ENCODE measurements at regions not wholly inside any gene's neighbourhood (a gene's known extent, or its start where the extent isn't known, plus 50 kb on each side); places are given as distances from the start of the nearest gene placed in this dataset.
"Not testable (repeated sequence)": the region's sequence is repeated elsewhere in the genome, so short reads cannot be mapped to it uniquely, and the experiment has no call there.

DNA sequence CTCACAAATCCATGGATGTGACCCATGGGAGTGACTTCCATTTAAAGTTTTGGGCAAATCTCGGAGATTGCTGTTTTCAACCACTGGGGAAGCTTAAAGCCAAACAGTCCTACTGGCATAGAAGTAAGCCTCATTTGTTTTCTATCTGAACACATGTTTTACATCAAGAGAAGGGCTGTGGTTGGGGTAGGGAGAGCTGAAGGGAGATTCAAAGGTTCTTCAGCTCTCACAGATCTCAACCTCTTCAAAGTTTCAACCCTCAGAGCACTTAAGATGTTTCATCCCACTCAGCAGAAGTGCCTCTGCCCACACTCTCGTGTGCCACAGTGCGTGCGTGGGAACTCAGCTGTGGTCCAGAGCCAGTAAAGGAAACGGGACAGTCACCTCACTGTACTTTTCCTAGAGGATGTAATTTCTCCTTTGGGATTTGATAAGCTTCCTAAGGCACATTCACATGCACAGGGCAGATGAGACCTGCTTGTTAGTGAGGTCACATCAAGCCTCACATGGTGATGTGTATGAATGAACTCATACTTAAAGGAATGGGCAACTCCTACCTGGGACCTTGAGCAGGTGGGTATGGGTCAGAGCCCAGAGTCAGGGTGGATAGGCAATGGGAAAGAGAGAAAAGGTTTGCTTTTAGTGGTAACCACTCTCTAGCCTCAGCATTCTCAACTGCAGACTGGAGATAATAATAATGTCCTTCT lies 260.2 kb downstream of the BCL2L11 start:
- H3K27ac ChIP-seq (ENCODE audit: low read depth, low read length); H3K27me3 Mint-ChIP-seq (ENCODE audit: insufficient read depth); H3K36me3 Mint-ChIP-seq (ENCODE audit: low read depth): not testable (repeated sequence)

GRCh38 chr2:111381530-111382306 lies 261.0 kb downstream of the BCL2L11 start:
- H3K4me3 ChIP-seq (ENCODE audit: low read length); H3K27ac ChIP-seq (ENCODE audit: low read depth, low read length); H3K9ac ChIP-seq (ENCODE audit: extremely low read depth, low read length, poor library complexity, severe bottlenecking); H3K27ac Mint-ChIP-seq; H3K4me1 Mint-ChIP-seq; H3K27me3 Mint-ChIP-seq (ENCODE audit: insufficient read depth); H3K4me1 ChIP-seq (ENCODE audit: control insufficient read depth, insufficient read depth, low read length); H3K27me3 ChIP-seq (ENCODE audit: control insufficient read depth, insufficient read depth, low read length, poor library complexity, severe bottlenecking); H3K36me3 Mint-ChIP-seq (ENCODE audit: low read depth); H3K9me3 ChIP-seq (ENCODE audit: control insufficient read depth, low read length); H3K9me3 Mint-ChIP-seq; H3K4me3 Mint-ChIP-seq; DNase-seq; H3K36me3 ChIP-seq (ENCODE audit: control insufficient read depth, insufficient read depth, low read length): not testable (repeated sequence)
- WGBS, 2 experiments (ENCODE audit: insufficient coverage in 1 of 2, insufficient read length in 1 of 2), result 91% methylated on average over 5 of the region's 11 CpGs; no CpG with 5 or more reads in 1 of the 2 experiments

More for the DNA sequence above, 260.2 kb downstream of the BCL2L11 start:
- H3K4me3 Mint-ChIP-seq; H3K9me3 ChIP-seq (ENCODE audit: control insufficient read depth, low read length); H3K4me1 Mint-ChIP-seq; H3K9me3 Mint-ChIP-seq; H3K27ac Mint-ChIP-seq; DNase-seq; H3K27me3 ChIP-seq (ENCODE audit: control insufficient read depth, insufficient read depth, low read length, poor library complexity, severe bottlenecking); H3K9ac ChIP-seq (ENCODE audit: extremely low read depth, low read length, poor library complexity, severe bottlenecking); H3K36me3 ChIP-seq (ENCODE audit: control insufficient read depth, insufficient read depth, low read length); H3K4me3 ChIP-seq (ENCODE audit: low read length); H3K4me1 ChIP-seq (ENCODE audit: control insufficient read depth, insufficient read depth, low read length): not testable (repeated sequence)
- WGBS, 2 experiments (ENCODE audit: insufficient coverage in 1 of 2, insufficient read length in 1 of 2), result 89% methylated on average over 4 of the region's 5 CpGs; no CpG with 5 or more reads in 1 of the 2 experiments

DNA sequence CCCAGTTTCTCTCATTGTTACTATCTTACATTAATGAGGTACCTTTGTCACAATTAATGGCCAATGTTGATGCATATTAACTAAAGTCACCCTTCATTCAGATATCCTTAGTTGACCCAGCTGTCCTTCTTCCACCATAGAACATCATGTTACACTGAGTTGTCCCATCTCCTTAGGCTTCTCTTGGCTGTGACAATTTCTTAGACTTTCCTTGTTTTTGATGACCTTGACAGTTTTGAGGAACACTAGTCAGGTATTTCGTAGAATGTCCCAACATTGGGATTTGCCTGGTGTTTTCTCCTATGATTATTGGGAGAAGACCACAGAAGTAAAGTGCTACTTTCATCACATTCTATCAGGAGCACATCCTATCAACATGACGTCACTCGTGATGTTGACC lies 261.8 kb downstream of the BCL2L11 start:
- not testable (repeated sequence) for H3K9ac ChIP-seq (ENCODE audit: extremely low read depth, low read length, poor library complexity, severe bottlenecking); H3K36me3 ChIP-seq (ENCODE audit: control insufficient read depth, insufficient read depth, low read length); H3K27me3 Mint-ChIP-seq (ENCODE audit: insufficient read depth); H3K27me3 ChIP-seq (ENCODE audit: control insufficient read depth, insufficient read depth, low read length, poor library complexity, severe bottlenecking); H3K27ac ChIP-seq (ENCODE audit: low read depth, low read length); H3K9me3 ChIP-seq (ENCODE audit: control insufficient read depth, low read length); H3K4me3 ChIP-seq (ENCODE audit: low read length); H3K4me1 Mint-ChIP-seq; H3K36me3 Mint-ChIP-seq (ENCODE audit: low read depth); H3K9me3 Mint-ChIP-seq; H3K4me3 Mint-ChIP-seq; H3K4me1 ChIP-seq (ENCODE audit: control insufficient read depth, insufficient read depth, low read length); H3K27ac Mint-ChIP-seq; DNase-seq
- WGBS, 2 experiments (ENCODE audit: insufficient coverage in 1 of 2, insufficient read length in 1 of 2), result 93% methylated on average over 2 of the region's 3 CpGs; no CpG with 5 or more reads in 1 of the 2 experiments

- not testable (repeated sequence) for H3K9ac ChIP-seq (ENCODE audit: extremely low read depth, low read length, poor library complexity, severe bottlenecking); H3K36me3 Mint-ChIP-seq (ENCODE audit: low read depth)
These were observed 262.6 kb downstream of the BCL2L11 start for GRCh38 chr2:111383311-111383710.

GRCh38 chr2:111385226-111385957 lies 264.7 kb downstream of the BCL2L11 start:
- H3K27ac ChIP-seq (ENCODE audit: low read depth, low read length), result not testable (repeated sequence)

More at GRCh38 chr2:111383311-111383710, 262.6 kb downstream of the BCL2L11 start:
- DNase-seq; H3K27ac ChIP-seq (ENCODE audit: low read depth, low read length); H3K4me3 ChIP-seq (ENCODE audit: low read length); H3K27ac Mint-ChIP-seq; H3K4me1 Mint-ChIP-seq; H3K9me3 ChIP-seq (ENCODE audit: control insufficient read depth, low read length); H3K4me3 Mint-ChIP-seq; H3K36me3 ChIP-seq (ENCODE audit: control insufficient read depth, insufficient read depth, low read length); H3K27me3 ChIP-seq (ENCODE audit: control insufficient read depth, insufficient read depth, low read length, poor library complexity, severe bottlenecking); H3K4me1 ChIP-seq (ENCODE audit: control insufficient read depth, insufficient read depth, low read length); H3K9me3 Mint-ChIP-seq; H3K27me3 Mint-ChIP-seq (ENCODE audit: insufficient read depth): not testable (repeated sequence)
- WGBS, 2 experiments (ENCODE audit: insufficient coverage in 1 of 2, insufficient read length in 1 of 2), result 95% methylated on average over 10 of the region's 12 CpGs; no CpG with 5 or more reads in 1 of the 2 experiments

DNA sequence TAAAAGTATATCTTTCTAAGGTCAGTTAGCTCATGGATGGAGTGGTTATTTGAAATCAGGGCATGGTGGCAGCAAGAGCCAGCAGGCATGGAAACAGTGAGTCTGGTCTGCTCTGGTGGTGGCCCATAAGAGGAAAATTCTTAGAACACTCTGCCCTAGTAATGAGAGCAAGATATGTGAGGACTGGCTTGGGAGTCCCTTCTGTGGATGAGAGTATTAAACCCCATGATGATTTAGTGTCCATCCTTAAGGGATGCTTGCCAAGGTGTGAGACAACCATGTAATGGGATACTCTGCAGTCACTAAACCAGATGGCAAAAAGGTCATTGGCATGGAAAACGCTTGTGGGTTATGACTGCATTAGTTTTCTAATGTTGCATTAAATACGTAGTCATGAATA lies 269.9 kb downstream of the BCL2L11 start:
- H3K4me3 ChIP-seq (ENCODE audit: low read length); H3K27me3 Mint-ChIP-seq (ENCODE audit: insufficient read depth); H3K36me3 ChIP-seq (ENCODE audit: control insufficient read depth, insufficient read depth, low read length); H3K4me1 Mint-ChIP-seq; DNase-seq; H3K36me3 Mint-ChIP-seq (ENCODE audit: low read depth); H3K4me1 ChIP-seq (ENCODE audit: control insufficient read depth, insufficient read depth, low read length); H3K9me3 ChIP-seq (ENCODE audit: control insufficient read depth, low read length); H3K27me3 ChIP-seq (ENCODE audit: control insufficient read depth, insufficient read depth, low read length, poor library complexity, severe bottlenecking); H3K9me3 Mint-ChIP-seq; H3K27ac ChIP-seq (ENCODE audit: low read depth, low read length); H3K4me3 Mint-ChIP-seq; H3K27ac Mint-ChIP-seq; H3K9ac ChIP-seq (ENCODE audit: extremely low read depth, low read length, poor library complexity, severe bottlenecking): not testable (repeated sequence)
- WGBS, 2 experiments (ENCODE audit: insufficient coverage in 1 of 2, insufficient read length in 1 of 2), result no CpG with 5 or more reads among the region's 2 CpGs

More at GRCh38 chr2:111385226-111385957, 264.7 kb downstream of the BCL2L11 start:
- H3K4me1 Mint-ChIP-seq; H3K36me3 ChIP-seq (ENCODE audit: control insufficient read depth, insufficient read depth, low read length); H3K36me3 Mint-ChIP-seq (ENCODE audit: low read depth); DNase-seq; H3K4me3 ChIP-seq (ENCODE audit: low read length); H3K9me3 Mint-ChIP-seq; H3K27me3 Mint-ChIP-seq (ENCODE audit: insufficient read depth); H3K9me3 ChIP-seq (ENCODE audit: control insufficient read depth, low read length); H3K27me3 ChIP-seq (ENCODE audit: control insufficient read depth, insufficient read depth, low read length, poor library complexity, severe bottlenecking); H3K27ac Mint-ChIP-seq; H3K9ac ChIP-seq (ENCODE audit: extremely low read depth, low read length, poor library complexity, severe bottlenecking); H3K4me1 ChIP-seq (ENCODE audit: control insufficient read depth, insufficient read depth, low read length); H3K4me3 Mint-ChIP-seq: not testable (repeated sequence)
- WGBS, 2 experiments (ENCODE audit: insufficient coverage in 1 of 2, insufficient read length in 1 of 2), result 94% methylated on average over 3 of the region's 8 CpGs; no CpG with 5 or more reads in 1 of the 2 experiments
